MG63 (cell line): ENCODE measurements at regions not wholly inside any gene's neighbourhood (a gene's known extent, or its start where the extent isn't known, plus 50 kb on each side); places are given as distances from the start of the nearest gene placed in this dataset.

ENCODE experiments used
- DNase-seq: peaks from one replicate; pipeline ENCODE4 v3.0.0-alpha.2; 2020
- H3K27me3 ChIP-seq: fragments of 250-450 bp; sonication (Bioruptor Pico); 2 replicates; pipeline ENCODE4 v1.5.1; 2020; ENCODE audit warnings: mild to moderate bottlenecking, moderate library complexity
- H3K36me3 ChIP-seq: fragments of 250-450 bp; sonication (Bioruptor Pico); 2 replicates; pipeline ENCODE4 v1.5.1; 2020; ENCODE audit warnings: mild to moderate bottlenecking, moderate library complexity
- H3K4me3 ChIP-seq: fragments of 250-450 bp; sonication (Bioruptor Pico); 2 replicates; pipeline ENCODE4 v1.5.1; 2020; ENCODE audit warnings: mild to moderate bottlenecking, moderate library complexity
- H3K9me3 ChIP-seq: fragments of 250-450 bp; sonication (Bioruptor Pico); 2 replicates; pipeline ENCODE4 v1.5.1; 2020; ENCODE audit warnings: mild to moderate bottlenecking, moderate library complexity

DNA sequence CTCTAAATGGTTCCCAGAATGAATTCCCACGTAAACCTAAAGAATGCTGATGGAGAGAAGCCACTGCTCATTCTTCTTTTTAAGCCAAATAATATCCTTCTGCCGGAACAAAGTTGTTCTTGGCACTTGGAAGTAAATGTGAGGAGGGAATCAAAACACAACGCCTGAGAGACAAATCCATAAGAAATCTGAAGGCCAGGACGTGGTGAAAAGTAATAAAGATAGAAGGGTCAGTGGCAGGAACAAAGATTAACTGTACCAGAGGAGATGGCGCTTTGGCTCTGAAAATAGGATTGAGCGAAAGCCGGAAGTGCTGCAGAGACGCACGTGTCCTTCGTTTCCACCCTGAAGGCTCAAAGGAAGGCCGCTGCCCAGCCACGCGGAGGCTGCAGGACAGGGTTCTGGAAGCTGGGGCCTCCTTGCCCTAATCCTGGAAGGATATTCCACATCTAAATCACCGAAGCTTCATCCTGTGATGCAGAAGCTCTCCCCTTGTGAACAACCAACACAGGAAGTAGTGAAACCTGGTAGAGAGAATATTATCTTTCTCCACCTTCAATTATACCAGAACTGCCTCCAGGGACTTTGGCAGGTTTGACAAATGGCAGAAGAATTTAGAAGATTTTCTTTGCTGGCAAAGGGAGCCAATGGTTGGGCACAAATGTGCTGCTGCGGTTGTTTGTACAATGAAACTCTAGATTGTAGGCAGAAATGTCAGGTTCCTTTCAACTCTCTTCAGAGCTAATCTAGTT is 214.6 kb upstream of the SERP2 start:
- DNase-seq, result peak; percentile 9
- Histone ChIP-seq H3K27me3 (no peaks in the 10 kb centered on the region), H3K9me3 (peaks cover 7% of the 10 kb centered on the region), H3K36me3 (no peaks in the 10 kb centered on the region), H3K4me3 (no peak overlapping the region)

DNA sequence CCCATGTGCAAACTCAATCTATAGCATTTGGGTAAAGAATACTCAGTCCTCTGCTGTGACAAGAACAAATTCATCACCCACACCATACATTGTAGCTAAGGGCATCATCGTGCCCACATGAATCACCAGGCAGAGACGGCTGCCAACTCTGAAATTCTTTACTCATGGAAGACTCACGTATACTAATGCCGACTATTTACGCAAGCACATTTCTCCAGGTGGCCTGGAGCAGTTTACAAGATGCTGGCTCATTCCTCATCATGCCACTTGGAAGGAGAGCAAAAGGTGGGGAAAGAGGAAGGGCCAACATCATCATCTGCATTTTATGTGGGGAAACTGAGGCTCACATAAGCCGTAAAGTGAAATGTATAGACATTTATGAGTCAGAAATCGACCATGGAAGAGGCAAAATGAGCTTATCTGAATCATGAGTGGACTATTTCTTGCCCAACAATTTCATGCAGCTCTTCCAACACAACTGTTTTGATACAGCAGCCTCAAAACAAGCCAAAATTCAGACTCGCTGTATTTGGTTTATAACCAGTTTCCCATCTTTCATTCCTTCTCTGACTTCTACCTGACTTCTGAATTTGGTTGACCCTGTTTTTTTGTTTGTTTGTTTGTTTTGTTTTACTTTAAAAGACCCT is 213.9 kb upstream of the SERP2 start:
- DNase-seq, result peak; percentile 84
- no peaks in the 10 kb centered on the region for H3K27me3 ChIP-seq
- no peaks in the 10 kb centered on the region for H3K36me3 ChIP-seq
- H3K9me3 ChIP-seq, result peaks cover 7% of the 10 kb centered on the region
- no peak overlapping the region for H3K4me3 ChIP-seq

DNA sequence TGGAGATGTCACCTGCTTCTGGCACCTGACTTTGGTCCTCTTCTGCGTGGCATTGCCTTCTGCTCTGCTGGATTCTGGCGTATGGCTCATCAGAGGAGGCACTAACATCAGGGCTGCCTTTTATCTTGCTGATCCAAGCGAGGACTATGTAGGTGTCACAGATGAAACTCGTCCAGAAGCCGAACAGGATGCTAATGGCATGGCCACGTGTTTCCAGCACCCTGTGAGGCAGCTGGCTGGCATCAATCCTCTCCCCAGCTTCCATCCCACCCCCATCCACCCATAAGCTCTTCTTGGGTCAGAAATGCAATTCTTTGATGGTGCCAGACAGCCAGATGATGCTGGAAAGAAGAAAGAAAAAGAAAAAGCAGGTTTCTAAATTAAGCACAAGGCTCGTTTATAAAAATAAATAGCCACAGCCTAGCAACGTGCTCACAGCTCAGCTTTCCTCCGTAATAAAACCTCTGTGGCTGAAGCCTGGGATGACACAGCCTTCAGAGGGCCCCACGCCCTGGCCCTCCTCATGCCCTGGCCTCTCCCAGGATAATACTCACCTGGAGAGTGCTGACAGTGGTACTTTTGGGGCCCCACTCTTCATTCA is 212.9 kb upstream of the SERP2 start:
- peak; percentile 48 for DNase-seq
- H3K27me3 ChIP-seq, result no peaks in the 10 kb centered on the region
- H3K9me3 ChIP-seq, result peaks cover 7% of the 10 kb centered on the region
- no peak overlapping the region for H3K4me3 ChIP-seq
- no peaks in the 10 kb centered on the region for H3K36me3 ChIP-seq

DNA sequence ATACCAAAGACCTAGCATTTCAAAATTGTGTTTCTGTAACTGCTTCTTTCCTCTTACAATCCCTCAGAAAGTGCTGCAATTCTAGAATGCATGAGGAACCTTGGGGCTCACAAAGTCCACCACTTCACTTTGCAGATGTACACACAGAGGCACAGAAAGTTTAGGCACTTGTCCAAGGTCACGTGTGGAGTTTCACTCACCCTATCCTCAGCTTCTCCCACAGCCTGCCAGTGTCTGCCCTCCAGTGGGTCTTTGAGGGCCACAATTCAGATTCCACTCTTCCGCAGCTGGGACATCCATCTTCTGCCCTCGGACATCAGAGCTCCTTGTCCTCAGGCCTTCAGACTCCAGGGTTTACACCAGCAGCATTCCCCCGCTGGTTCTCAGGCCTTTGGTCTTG is 210.5 kb upstream of the SERP2 start:
- DNase-seq, result no peak
- Histone ChIP-seq H3K27me3 (no peaks in the 10 kb centered on the region), H3K36me3 (no peaks in the 10 kb centered on the region), H3K4me3 (no peak overlapping the region), H3K9me3 (peaks cover 6% of the 10 kb centered on the region)

DNA sequence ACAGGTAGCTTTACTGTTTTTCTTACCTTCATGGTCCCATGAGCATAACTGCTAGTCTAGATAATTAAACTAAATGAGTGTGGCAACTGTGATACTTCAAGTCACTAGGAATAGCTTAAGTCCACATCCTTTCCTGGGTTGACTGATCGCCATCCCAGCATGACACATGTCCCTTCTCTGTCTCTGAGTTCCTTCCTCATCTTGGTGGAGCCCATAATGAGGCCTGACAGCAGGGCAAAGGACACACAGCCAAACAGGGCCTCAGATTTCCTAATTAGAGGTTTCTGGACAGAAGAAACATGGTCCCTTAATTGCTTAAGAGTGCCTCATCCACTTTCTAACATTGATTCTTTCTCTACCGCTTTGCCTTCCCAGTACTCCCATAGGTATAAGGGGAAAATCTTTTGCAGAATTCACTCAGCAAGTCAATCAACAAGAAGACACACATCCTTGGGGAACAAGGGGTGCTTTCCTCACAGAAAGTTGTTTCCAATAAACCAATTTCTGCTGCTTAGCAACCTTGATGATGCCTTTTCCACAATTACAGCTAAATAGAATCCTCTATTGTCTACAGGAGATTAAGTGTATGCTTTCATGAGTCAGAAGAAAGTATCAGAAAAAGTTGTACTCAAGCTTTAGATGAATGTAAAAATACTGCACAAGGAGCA is 208.3 kb upstream of the SERP2 start:
- Histone ChIP-seq H3K9me3 (no peaks in the 10 kb centered on the region), H3K27me3 (no peaks in the 10 kb centered on the region), H3K4me3 (no peak overlapping the region), H3K36me3 (no peaks in the 10 kb centered on the region)
- DNase-seq, result no peak

DNA sequence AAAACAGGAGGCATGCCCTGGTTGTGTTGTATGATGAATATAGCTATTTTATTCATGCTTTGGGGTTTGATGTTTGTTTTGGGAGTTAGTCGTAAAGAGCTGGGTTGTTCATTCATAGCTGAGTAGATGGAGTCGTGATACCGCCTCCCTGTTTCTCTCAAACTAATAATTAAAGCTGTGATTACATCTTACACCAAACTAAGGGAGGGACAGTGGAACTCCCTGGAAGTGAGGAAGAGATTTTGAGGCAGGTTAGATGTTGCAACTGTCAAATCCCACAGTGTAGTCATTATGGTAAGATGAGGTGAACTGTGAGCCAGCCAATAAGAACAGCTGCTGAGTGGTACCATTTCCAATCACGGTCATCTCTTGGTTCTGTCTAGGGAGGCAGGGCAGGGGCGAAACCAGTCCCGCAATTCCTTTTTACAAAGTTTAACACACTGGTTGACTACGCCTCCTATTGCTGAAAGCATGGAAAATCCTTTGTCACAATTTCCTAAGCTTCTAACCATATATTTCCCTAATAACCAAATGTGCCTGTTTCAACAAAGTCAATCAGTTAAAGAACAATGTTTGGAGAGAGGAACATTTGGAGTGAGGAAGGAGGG is 207.6 kb upstream of the SERP2 start:
- H3K9me3 ChIP-seq, result no peaks in the 10 kb centered on the region
- H3K36me3 ChIP-seq, result no peaks in the 10 kb centered on the region
- no peaks in the 10 kb centered on the region for H3K27me3 ChIP-seq
- H3K4me3 ChIP-seq, result no peak overlapping the region
- DNase-seq, result no peak

DNA sequence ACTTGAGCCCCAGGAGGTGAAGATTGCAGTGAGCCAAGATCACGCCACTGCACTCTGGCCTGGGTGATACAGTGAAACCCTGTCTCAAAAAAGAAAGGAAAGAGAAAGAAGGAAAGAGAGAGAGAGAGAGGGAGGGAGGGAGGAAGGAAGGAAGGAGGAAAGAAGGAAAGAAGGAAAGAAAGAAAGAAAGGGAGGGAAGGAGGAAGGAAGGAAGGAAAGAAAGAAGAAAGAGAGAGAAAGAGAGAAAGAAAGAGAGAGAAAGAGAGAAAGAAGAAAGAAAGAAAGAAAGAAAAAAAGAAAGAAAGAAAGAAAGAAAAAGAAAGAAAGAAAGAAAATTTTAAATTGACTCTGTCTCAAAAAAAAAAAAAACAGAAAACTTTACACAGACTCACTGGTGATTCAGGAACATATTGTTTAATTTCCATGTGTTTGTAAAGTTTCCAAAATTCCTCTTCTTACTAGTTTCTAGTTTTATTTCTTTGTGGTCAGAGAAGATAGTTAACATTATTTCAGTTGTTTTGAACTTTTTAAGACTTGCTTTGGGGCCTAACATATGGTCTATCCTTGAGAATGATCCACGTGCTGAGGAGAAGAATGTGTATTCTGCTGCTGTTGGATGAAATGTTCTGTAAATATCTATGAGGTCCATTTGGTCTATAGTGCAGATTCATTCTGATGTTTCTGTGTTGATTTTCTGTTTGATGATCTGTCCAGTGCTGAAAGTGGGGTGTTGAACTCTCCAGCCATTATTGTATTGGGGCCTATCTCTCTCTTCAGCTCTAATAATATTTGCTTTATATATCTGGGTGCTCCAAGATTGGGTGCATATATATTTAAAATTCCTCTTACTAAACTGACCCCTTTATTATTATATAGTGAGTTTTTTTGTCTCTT is 204.4 kb upstream of the SERP2 start:
- Histone ChIP-seq H3K4me3 (no peak overlapping the region), H3K36me3 (no peaks in the 10 kb centered on the region), H3K9me3 (no peaks in the 10 kb centered on the region), H3K27me3 (no peaks in the 10 kb centered on the region)
- no peak for DNase-seq

DNA sequence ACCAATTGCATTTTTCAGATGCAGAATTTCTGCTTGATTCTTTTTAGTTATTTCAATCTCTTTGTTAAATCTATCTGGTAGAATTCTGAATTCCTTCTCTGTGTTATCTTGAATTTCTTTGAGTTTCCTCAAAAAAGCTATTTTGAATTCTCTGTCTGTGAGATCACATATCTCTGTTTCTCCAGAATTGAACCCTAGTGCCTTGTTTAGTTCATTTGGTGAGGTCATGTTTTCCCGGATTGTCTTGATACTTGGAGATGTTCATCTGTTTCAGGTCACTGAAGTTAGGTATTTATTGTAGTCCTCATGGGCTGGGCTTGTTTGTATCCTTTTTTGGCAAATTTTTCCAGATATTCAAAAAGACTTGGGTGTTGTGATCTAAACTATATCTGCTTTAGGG is 202.9 kb upstream of the SERP2 start:
- DNase-seq, result no peak
- Histone ChIP-seq H3K9me3 (no peaks in the 10 kb centered on the region; the same call in 1 of the 2 replicates), H3K36me3 (no peaks in the 10 kb centered on the region), H3K4me3 (no peak overlapping the region), H3K27me3 (no peaks in the 10 kb centered on the region)

DNA sequence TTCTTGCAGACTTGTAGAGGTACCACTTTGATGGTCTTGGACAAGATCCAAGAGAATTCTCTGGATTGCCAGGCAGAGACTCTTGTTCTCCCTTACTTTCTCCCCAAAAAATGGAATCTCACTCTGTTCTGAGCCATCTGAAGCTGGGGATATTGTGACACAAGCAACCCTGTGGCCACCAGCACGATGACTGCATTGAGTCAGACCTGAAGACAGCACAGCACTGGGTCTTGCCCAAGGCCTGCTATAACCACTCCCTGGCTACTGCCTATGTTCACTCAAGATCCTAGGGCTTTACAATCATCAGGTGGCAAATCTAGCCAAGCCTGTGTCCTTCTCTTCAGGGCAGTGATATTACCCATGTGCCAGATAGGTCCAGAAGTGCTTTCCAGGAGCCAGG is 202.5 kb upstream of the SERP2 start:
- Histone ChIP-seq H3K4me3 (no peak overlapping the region), H3K27me3 (no peaks in the 10 kb centered on the region), H3K36me3 (no peaks in the 10 kb centered on the region), H3K9me3 (no peaks in the 10 kb centered on the region; the same call in 1 of the 2 replicates)
- no peak for DNase-seq

DNA sequence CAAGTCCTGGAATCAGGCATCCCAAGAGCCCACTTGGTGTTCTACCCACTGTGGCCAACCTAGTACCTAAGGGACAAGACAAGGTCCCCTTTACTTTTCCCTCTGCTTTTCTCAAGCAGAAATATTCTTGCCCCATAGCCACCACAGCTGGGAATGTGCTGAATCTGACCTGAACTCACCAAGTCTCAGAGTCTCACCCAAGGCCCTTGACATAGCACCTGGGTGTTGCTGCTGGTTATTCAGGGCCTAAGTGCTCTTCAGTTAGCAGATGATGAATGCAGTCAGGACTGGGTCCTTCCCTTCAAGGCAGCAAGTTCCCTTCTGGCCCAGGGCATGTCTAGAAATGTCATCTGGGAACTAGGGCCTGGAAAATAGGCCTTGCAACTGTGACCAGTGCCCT is 201.8 kb upstream of the SERP2 start:
- H3K36me3 ChIP-seq, result no peaks in the 10 kb centered on the region
- no peak for DNase-seq
- H3K27me3 ChIP-seq, result no peaks in the 10 kb centered on the region
- H3K9me3 ChIP-seq, result no peaks in the 10 kb centered on the region; the same call in 1 of the 2 replicates
- H3K4me3 ChIP-seq, result no peak overlapping the region

DNA sequence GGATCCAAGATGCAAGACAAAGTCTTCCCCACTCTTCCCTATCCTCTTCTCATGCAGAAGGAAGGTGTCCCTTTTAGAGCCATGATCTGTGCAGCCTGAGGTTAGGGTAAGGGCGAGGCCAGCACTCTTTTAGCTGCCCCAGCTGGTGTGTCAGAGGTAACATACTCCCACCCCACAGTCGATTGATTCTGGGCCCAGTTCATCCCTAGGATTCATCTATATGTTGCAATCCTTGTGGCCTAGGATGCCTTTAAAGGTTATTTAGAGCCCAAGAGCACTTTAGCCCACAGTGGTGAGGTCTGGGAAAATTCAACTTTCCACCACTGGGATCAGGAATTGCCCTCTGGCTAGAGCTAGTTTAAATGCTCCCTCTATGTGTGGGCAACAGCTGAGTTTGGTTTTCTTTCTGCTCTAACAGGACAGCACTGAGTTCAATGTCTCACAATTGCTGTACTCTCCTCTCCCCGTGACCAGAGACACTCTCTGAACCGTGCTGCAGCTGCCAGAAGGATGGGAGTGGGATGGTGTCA is 201.3 kb upstream of the SERP2 start:
- Histone ChIP-seq H3K9me3 (no peaks in the 10 kb centered on the region; the same call in 1 of the 2 replicates), H3K36me3 (no peaks in the 10 kb centered on the region), H3K27me3 (no peaks in the 10 kb centered on the region), H3K4me3 (no peak overlapping the region)
- no peak for DNase-seq

DNA sequence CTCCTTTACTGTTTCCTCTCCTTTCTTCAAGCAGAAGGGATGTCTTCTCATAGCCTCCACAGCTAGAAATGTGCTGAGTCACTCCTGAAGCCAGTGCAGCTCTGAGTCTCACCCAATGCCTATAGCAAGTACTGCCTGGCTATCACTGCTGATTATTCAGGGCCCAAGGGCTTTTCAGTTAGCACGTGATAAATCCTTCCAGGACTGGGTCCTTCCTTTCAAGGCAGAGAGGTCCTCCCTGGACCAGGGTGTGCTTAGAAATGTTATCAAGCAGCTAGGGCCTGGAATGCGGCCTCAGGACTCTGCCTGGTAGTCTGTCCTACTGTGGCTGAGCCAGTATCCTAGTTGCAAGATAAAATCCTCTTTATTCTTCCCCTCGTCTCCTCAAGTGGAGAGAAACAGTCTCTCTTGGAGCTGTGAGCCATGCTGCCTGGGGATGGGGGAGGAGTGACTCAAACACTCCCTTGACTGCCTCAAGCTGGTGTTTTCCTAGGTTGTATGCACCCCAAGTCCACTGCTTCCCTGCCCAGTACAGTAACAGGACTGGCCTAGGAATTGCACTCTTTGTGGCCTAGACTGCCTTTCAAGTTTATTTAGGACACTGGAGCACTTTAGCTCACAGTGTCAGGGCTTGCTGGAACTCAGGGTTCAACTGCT is 198.7 kb upstream of the SERP2 start:
- Histone ChIP-seq H3K27me3 (no peaks in the 10 kb centered on the region), H3K4me3 (no peak overlapping the region), H3K9me3 (no peaks in the 10 kb centered on the region; the same call in 1 of the 2 replicates), H3K36me3 (no peaks in the 10 kb centered on the region)
- DNase-seq, result peak; percentile 7

DNA sequence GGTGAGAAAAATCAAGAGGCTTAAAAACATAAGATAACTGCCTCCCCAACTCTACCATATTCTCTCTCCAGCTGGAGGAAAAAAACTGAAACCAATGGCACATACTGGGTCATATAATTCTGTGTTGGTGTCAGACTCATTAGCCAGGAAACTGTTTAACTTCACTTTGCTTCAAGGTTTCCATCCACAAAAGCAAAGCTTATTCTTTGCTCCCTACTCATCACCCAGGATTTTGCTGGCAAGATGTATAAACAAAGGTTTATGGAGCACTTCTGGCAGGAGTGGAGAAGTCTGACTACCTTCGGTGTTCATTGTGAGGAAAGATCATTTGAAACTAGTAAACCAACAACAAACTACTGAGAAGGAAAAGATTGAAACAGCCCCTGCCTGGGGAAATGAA is 197.5 kb upstream of the SERP2 start:
- no peaks in the 10 kb centered on the region for H3K27me3 ChIP-seq
- H3K4me3 ChIP-seq, result no peak overlapping the region
- no peaks in the 10 kb centered on the region for H3K36me3 ChIP-seq
- no peak for DNase-seq
- H3K9me3 ChIP-seq, result no peaks in the 10 kb centered on the region; the same call in 1 of the 2 replicates

DNA sequence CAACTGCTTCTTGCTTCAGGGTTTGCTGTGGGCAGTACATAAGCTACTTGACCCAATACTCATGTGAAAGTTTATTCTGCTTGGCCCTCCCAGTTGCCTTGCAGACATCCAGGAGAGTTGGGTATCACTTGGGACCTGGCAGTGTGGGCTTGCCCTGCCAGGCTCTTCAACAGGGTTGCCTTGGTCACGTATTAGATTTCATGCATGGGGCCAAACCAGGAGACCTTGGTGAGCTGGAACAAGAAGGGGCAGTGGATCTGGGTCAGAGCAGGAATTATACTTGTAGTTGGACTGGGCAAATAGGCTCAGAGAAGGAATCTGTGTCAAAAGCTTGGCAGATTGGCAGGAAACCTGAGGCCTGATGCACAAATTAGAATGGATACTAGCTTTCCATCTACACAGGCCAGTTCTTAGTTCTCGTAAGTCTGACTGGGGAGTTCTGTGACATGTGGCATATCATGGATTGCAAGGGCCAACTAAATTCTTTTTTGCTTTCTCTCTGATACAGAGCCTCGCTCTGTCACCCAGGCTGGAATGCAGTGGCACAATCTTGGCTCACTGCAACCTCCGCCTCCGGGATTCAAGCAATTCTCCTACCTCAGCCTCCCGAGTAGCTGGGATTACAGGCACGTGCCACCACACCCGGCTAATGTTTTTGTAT is 192.6 kb upstream of the SERP2 start:
- no peaks in the 10 kb centered on the region; the same call in 1 of the 2 replicates for H3K9me3 ChIP-seq
- no peak overlapping the region for H3K4me3 ChIP-seq
- DNase-seq, result no peak
- H3K27me3 ChIP-seq, result no peaks in the 10 kb centered on the region
- H3K36me3 ChIP-seq, result no peaks in the 10 kb centered on the region

DNA sequence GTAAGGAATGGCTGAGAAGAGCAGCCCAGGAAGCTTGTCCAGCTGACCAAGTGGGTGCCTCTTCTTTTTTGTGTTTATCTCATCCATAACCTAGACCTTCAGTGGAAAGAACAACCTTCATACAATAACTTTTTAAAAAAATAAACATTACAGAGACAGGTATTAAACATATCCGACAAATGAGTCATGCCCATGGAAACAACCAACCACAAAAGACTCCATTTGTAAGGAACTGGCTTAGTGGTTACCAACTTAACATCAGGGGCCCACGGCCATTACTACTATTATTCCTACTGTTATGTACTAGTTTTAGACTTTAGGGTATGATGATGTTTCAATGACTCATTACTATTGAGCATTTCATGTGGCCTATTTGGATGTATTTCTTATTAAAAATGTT is 191.7 kb upstream of the SERP2 start:
- no peak for DNase-seq

More for the DNA sequence above, 191.7 kb upstream of the SERP2 start:
- Histone ChIP-seq H3K36me3 (no peaks in the 10 kb centered on the region), H3K4me3 (no peak overlapping the region), H3K27me3 (no peaks in the 10 kb centered on the region), H3K9me3 (no peaks in the 10 kb centered on the region; the same call in none of the 2 replicates)
